OCI-LY3 (cell line): ENCODE measurements at regions not wholly inside any gene's neighbourhood (a gene's known extent, or its start where the extent isn't known, plus 50 kb on each side); places are given as distances from the start of the nearest gene placed in this dataset.
"Not testable (repeated sequence)": the region's sequence is repeated elsewhere in the genome, so short reads cannot be mapped to it uniquely, and the experiment has no call there.

Source experiments
- H2AFZ ChIP-seq: fragments of 200-600, 300-600 bp; shearing (Covaris generic); 2 replicates; pipeline ENCODE4 v1.6.0; 2014; ENCODE audit warnings: antibody characterized with exemption, low read depth, low read length
- H3K27ac ChIP-seq: fragments of 200-600, 300-600 bp; sonication (generic); 2 replicates; pipeline ENCODE4 v1.5.1; 2014; ENCODE audit warnings: mild to moderate bottlenecking, low read length, moderate library complexity, mixed read lengths
- H3K27me3 ChIP-seq: fragments of 200-600, 300-600 bp; sonication (generic); 2 replicates; pipeline ENCODE4 v1.6.1; 2014; ENCODE audit warnings: low read depth, low read length, mixed read lengths
- H3K36me3 ChIP-seq: fragments of 200-600, 300-600 bp; sonication (generic); replicated peaks from 2 replicates; pipeline ENCODE3; 2014; ENCODE audit warnings: low read depth, low read length, mixed read lengths
- H3K4me1 ChIP-seq: fragments of 300-600, 200-600 bp; sonication (generic); 2 replicates; pipeline ENCODE4 v1.6.1; 2014; ENCODE audit warnings: low read length, mixed read lengths
- H3K4me2 ChIP-seq: fragments of 200-600, 300-600 bp; sonication (generic); 2 replicates; pipeline ENCODE4 v1.6.1; 2014; ENCODE audit warnings: low read length, mixed read lengths
- H3K4me3 ChIP-seq: fragments of 300-600, 200-600 bp; sonication (generic); 2 replicates; pipeline ENCODE4 v1.5.1; 2014; ENCODE audit warnings: antibody characterized with exemption, mild to moderate bottlenecking, low read length, moderate library complexity
- H3K79me2 ChIP-seq: fragments of 300-600, 200-600 bp; shearing (Covaris generic); 2 replicates; pipeline ENCODE4 v1.6.1; 2014; ENCODE audit warnings: mild to moderate bottlenecking, low read length, mixed read lengths
- H3K9ac ChIP-seq: fragments of 300-600, 200-600 bp; shearing (Covaris generic); 2 replicates; pipeline ENCODE4 v1.6.0; 2014; ENCODE audit warnings: mild to moderate bottlenecking, low read length, moderate library complexity
- H3K9me3 ChIP-seq: fragments of 200-600, 300-600 bp; shearing (Covaris generic); 2 replicates; pipeline ENCODE4 v1.6.1; 2014; ENCODE audit warnings: low read length, mixed read lengths; ENCODE audit not compliant: insufficient read depth
- H4K20me1 ChIP-seq: fragments of 200-600, 300-600 bp; sonication (generic); 2 replicates; pipeline ENCODE4 v1.6.1; 2016; ENCODE audit warnings: low read length, mixed read lengths; ENCODE audit not compliant: insufficient read depth
- EZH2phosphoT487 ChIP-seq: fragments of 200-600 bp; shearing (Covaris generic); IDR thresholded peaks from 2 replicates; pipeline ENCODE4 v1.6.1; 2018; ENCODE audit warnings: antibody characterized with exemption, mixed run types, low read depth
- TF ChIP-seq, protein P1 (sequence below): fragments of 200-600, 300-600 bp; sonication (generic); IDR thresholded peaks from 2 replicates; pipeline ENCODE4 v1.5.1; 2014; ENCODE audit warnings: antibody characterized with exemption, low read length, low read depth

DNA sequence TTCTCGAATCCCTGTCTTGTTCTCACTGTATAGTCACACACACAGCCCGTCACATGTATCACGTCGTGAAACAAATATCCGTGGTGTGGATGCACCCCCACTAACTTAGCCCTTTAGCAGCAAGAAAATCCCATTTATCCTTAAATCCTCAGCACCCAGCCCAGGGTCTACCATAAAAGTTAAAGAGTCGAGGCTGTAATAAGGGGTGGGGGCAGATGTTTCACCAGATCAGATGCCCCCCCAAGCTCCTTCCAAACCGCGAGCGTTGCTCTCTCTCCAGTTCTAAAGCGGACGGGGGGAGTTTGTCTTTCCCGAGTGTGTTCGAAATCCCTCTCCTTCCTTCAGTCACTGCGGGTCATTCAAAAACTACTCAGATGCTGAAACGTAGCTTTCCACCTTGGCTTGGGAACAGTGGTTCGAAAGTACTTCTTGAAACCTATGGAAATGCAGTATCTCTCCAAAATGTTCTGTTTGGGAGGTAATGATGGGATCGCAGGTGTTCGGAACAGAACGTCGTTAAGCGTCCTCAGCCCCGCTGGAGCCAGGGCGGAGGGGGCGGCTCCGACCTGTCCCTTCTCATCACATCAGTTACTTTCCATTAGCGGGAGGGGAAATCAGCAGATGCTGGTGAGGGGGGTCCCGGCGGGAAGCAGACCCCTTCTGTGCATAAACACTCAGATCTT, 156.2 kb downstream of the BRD1 start:
- Histone ChIP-seq H3K36me3 (no peaks in the 10 kb centered on the region), H3K27ac (no peak overlapping the region), H3K79me2 (no peaks in the 10 kb centered on the region), H3K9me3 (no peaks in the 10 kb centered on the region), H3K4me3 (no peak overlapping the region), H4K20me1 (no peaks in the 10 kb centered on the region), H3K27me3 (no peaks in the 10 kb centered on the region), H3K4me2 (no peak overlapping the region), H2AFZ (no peak overlapping the region), H3K9ac (no peak overlapping the region), H3K4me1 (no peaks in the 10 kb centered on the region)
- TF ChIP-seq, protein P1, sequence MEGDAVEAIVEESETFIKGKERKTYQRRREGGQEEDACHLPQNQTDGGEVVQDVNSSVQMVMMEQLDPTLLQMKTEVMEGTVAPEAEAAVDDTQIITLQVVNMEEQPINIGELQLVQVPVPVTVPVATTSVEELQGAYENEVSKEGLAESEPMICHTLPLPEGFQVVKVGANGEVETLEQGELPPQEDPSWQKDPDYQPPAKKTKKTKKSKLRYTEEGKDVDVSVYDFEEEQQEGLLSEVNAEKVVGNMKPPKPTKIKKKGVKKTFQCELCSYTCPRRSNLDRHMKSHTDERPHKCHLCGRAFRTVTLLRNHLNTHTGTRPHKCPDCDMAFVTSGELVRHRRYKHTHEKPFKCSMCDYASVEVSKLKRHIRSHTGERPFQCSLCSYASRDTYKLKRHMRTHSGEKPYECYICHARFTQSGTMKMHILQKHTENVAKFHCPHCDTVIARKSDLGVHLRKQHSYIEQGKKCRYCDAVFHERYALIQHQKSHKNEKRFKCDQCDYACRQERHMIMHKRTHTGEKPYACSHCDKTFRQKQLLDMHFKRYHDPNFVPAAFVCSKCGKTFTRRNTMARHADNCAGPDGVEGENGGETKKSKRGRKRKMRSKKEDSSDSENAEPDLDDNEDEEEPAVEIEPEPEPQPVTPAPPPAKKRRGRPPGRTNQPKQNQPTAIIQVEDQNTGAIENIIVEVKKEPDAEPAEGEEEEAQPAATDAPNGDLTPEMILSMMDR, result no peak
- TF ChIP-seq EZH2phosphoT487, result no peak

DNA sequence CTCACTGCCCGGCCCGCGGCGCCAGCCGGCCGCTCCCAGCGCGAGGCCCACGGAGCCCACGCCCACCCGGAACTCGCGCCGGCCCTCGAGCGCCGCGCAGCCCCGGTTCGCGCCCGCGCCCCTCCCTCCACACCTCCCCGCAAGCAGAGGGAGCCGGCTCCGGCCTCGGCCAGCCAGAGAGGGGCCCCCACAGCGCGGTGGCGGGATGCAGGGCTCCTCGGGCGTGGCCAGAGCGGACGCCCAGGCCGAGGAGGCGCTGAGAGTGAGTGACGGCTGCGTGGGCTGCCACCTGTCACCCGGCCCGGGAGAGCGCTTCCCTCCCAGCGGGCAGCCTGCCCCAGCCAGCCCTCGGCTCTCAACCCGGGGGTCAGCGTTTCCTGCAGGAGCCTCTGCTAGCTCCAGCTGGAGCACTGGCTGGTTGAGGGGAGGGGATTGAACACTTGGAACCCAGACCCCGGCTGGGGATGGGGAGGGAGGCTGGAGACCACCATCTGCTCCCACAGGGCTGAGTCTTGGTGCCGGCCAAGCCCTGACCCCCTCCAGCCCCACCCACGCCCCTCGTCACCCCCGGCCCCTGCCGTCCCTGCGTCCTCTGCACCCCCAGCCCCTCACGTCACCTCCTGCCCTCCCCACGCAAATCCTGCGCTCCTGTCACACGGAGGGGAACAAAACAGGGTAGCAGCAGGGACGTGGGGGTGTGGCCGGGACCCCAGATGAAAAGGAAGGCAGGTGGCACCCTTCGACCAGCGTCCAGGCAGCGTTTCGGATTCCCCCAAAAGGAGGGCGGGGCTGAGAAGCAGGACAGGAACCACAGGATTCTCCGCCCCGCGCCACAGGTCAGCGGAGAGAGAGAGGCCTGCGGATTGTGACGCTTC, 157.0 kb downstream of the BRD1 start:
- no peak for TF ChIP-seq EZH2phosphoT487
- TF ChIP-seq, protein P1, result no peak
- no peak overlapping the region for H3K4me2 ChIP-seq

DNA sequence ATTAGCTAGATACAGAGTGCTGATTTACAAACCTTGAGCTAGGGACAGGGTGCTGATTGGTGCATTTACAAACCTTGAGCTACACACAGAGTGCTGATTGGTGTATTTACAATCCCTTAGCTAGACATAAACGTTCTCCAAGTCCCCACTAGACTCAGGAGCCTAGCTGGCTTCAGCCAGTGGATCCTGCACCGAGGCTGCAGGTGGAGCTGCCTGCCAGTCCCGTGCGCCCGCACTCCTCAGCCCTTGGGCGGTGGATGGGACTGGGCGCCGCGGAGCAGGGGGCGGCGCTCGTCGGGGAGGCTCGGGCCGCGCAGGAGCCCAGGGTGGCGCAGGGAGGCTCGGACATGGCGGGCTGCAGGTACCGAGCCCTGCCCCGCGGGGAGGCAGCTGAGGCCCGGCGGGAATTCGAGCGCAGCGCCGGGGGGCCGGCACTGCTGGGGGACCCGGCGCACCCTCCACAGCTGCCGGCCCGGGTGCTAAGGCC, 157.7 kb downstream of the BRD1 start:
- H3K9ac ChIP-seq, H3K36me3 ChIP-seq, H3K27ac ChIP-seq, H3K9me3 ChIP-seq, H3K4me1 ChIP-seq, H3K4me3 ChIP-seq, H3K79me2 ChIP-seq, H3K4me2 ChIP-seq, H2AFZ ChIP-seq, H3K27me3 ChIP-seq, H4K20me1 ChIP-seq: not testable (repeated sequence)

More for the DNA sequence above, 157.0 kb downstream of the BRD1 start:
- Histone ChIP-seq H3K36me3 (no peaks in the 10 kb centered on the region), H3K27me3 (no peaks in the 10 kb centered on the region), H3K79me2 (no peaks in the 10 kb centered on the region), H3K9me3 (no peaks in the 10 kb centered on the region), H2AFZ (no peak overlapping the region), H3K9ac (no peak overlapping the region), H3K4me1 (no peaks in the 10 kb centered on the region), H4K20me1 (no peaks in the 10 kb centered on the region), H3K4me3 (no peak overlapping the region), H3K27ac (no peak overlapping the region)

DNA sequence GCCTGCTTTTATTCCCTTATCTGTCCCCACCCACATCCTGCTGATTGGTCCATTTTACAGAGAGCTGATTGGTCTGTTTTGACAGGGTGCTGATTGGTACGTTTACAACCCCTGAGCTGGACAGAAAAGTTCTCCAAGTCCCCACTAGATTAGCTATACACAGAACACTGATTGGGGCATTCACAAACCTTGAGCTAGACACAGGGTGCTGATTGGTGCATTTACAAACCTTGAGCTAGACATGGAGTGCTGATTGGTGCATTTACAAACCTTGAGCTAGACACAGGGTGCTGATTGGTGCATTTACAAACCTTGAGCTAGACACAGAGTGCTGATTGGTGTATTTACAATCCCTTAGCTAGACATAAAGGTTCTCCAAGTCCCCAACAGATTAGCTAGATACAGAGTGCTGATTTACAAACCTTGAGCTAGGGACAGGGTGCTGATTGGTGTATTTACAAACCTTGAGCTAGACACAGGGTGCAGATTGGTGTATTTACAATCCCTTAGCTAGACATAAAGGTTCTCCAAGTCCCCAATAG, 158.2 kb downstream of the BRD1 start:
- not testable (repeated sequence) for H2AFZ ChIP-seq, H4K20me1 ChIP-seq, H3K9me3 ChIP-seq, H3K9ac ChIP-seq, H3K27ac ChIP-seq, H3K79me2 ChIP-seq, H3K4me1 ChIP-seq, H3K4me2 ChIP-seq, H3K27me3 ChIP-seq, H3K36me3 ChIP-seq, H3K4me3 ChIP-seq

DNA sequence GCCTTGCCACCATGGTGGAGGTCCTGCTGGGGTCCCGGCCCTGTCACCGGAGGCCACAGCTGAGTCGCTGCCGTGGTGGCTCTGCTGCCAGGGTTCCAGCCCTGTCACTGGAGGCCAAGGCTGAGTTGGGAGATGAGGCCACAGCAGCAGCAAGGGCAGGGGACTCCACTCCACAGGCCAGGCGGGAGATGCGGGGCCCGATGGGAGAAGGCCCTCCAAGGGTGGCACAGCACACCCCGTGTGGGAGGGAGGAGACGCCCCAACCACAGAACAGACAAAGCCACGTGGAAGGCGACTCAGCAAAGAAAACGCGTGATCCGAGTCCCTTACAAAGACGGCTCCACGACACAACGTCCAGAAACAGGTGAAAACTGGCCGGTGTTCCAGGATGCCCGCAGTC, 159.3 kb downstream of the BRD1 start:
- H3K27ac ChIP-seq, result no peak overlapping the region
- H2AFZ ChIP-seq, result no peak overlapping the region
- H3K9me3 ChIP-seq, result no peaks in the 10 kb centered on the region
- no peak overlapping the region for H3K9ac ChIP-seq
- no peak overlapping the region for H3K4me3 ChIP-seq
- no peaks in the 10 kb centered on the region for H3K4me1 ChIP-seq
- H3K27me3 ChIP-seq, result no peaks in the 10 kb centered on the region
- H3K36me3 ChIP-seq, result no peaks in the 10 kb centered on the region
- H4K20me1 ChIP-seq, result no peaks in the 10 kb centered on the region
- no peak for TF ChIP-seq EZH2phosphoT487
- TF ChIP-seq, protein P1, result no peak
- no peaks in the 10 kb centered on the region for H3K79me2 ChIP-seq
- no peak overlapping the region for H3K4me2 ChIP-seq
